ENCODE measurements at regions not wholly inside any gene's neighbourhood (a gene's known extent, or its start where the extent isn't known, plus 50 kb on each side); places are given as distances from the start of the nearest gene placed in this dataset.

DNA sequence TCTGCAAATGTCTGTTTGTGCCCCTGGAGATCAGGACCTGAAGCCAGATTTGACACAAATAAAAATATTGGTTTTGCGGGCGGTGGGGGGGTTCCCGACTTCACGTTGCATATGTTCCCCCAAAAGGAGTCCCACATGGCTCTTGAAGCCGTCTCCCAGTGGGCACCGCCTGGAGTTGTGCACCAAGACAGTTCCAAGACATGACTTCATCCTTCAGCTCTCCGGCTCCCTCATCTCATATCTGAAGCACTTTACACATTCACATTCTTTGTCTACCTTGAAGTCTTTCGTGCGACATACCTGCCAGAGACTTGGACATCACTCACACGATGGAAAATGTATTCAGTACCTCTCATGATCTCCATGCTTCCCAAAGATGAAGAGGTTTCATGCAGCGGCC is 362.8 kb upstream of the FOXK1 start:
- no peak overlapping the region for H2BK15ac ChIP-seq (ENCODE audit: low read depth, low read length)
- no peak overlapping the region for H3K9ac ChIP-seq (ENCODE audit: extremely low read depth, insufficient read length, low read length)
- no peak overlapping the region for H2BK20ac ChIP-seq (ENCODE audit: low read depth, low read length, poor library complexity, severe bottlenecking)
- H3K9me3 ChIP-seq (ENCODE audit: control insufficient read depth, low read depth, low read length) = no peaks in the 10 kb centered on the region
- H4K8ac ChIP-seq (replicated peaks; ENCODE audit: insufficient read length, low read depth, low read length) = no peak overlapping the region
- no peaks in the 10 kb centered on the region for H3K79me1 ChIP-seq (ENCODE audit: insufficient read depth, low read depth, low read length, poor library complexity, severe bottlenecking)
- Mint-ChIP-seq H3K27ac (no peak overlapping the region), H3K4me1 (no peaks in the 10 kb centered on the region), H3K27me3 (ENCODE audit: low read depth) (peaks cover 19% of the 10 kb centered on the region), H3K36me3 (ENCODE audit: insufficient read depth in 1 of 3, low read depth in 3 of 3) (no peaks in the 10 kb centered on the region), H3K4me3 (no peak overlapping the region), H3K9me3 (peaks cover 18 to 58% of the 10 kb centered on the region in 2 experiments)
- H3K27ac ChIP-seq (ENCODE audit: insufficient read length, low read depth, low read length) = no peak overlapping the region
- no peak overlapping the region for H3K23ac ChIP-seq (ENCODE audit: insufficient read length, low read depth, low read length)
- H3K4me1 ChIP-seq (ENCODE audit: insufficient read depth, low read length) = no peaks in the 10 kb centered on the region
- H2BK12ac ChIP-seq (ENCODE audit: insufficient read length, low read depth, low read length) = no peak overlapping the region
- no peak overlapping the region for H3K4ac ChIP-seq (ENCODE audit: low read depth, low read length)
- no CpG with 5 or more reads among the region's 11 CpGs for WGBS (ENCODE audit: extremely low coverage, insufficient read length, low lambda C conversion rate)
- H2BK120ac ChIP-seq (ENCODE audit: low read depth, low read length, poor library complexity, severe bottlenecking) = no peak overlapping the region
- no peak for DNase-seq
- no peak overlapping the region for H4K91ac ChIP-seq (ENCODE audit: insufficient read length, low read depth, low read length)
- no peaks in the 10 kb centered on the region for H4K20me1 ChIP-seq (ENCODE audit: control insufficient read depth, insufficient read depth, insufficient read length)
- H3K23me2 ChIP-seq (ENCODE audit: insufficient read length, low read depth, low read length, poor library complexity, severe bottlenecking) = no peaks in the 10 kb centered on the region
- H2AK5ac ChIP-seq (ENCODE audit: insufficient read length, low read length) = no peak overlapping the region
- H4K5ac ChIP-seq (ENCODE audit: insufficient read length, low read depth, low read length) = no peak overlapping the region
- no peak overlapping the region for H2AFZ ChIP-seq (ENCODE audit: low read length)
- no peak overlapping the region for H3T11ph ChIP-seq (ENCODE audit: low read length)
- no peak overlapping the region for H3K14ac ChIP-seq (ENCODE audit: insufficient read depth, low read length)
- TF ChIP-seq, protein P1, sequence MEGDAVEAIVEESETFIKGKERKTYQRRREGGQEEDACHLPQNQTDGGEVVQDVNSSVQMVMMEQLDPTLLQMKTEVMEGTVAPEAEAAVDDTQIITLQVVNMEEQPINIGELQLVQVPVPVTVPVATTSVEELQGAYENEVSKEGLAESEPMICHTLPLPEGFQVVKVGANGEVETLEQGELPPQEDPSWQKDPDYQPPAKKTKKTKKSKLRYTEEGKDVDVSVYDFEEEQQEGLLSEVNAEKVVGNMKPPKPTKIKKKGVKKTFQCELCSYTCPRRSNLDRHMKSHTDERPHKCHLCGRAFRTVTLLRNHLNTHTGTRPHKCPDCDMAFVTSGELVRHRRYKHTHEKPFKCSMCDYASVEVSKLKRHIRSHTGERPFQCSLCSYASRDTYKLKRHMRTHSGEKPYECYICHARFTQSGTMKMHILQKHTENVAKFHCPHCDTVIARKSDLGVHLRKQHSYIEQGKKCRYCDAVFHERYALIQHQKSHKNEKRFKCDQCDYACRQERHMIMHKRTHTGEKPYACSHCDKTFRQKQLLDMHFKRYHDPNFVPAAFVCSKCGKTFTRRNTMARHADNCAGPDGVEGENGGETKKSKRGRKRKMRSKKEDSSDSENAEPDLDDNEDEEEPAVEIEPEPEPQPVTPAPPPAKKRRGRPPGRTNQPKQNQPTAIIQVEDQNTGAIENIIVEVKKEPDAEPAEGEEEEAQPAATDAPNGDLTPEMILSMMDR (conservative IDR thresholded peaks at IDR 0.05) = no peak
- H3K4me2 ChIP-seq (ENCODE audit: insufficient read depth, insufficient read length, low read length) = no peak overlapping the region
- H2BK5ac ChIP-seq (ENCODE audit: insufficient read length, low read length) = no peak overlapping the region
- no peaks in the 10 kb centered on the region for H3K27me3 ChIP-seq (ENCODE audit: insufficient read depth, low read length)
- H3K79me2 ChIP-seq (ENCODE audit: insufficient read depth, low read length) = no peaks in the 10 kb centered on the region
- no peak overlapping the region for H3K18ac ChIP-seq (ENCODE audit: insufficient read length, low read depth, low read length)
- H3K56ac ChIP-seq (ENCODE audit: insufficient read length, low read depth, low read length) = no peak overlapping the region

All from H9 (cell line).